ENCODE measurements at regions not wholly inside any gene's neighbourhood (a gene's known extent, or its start where the extent isn't known, plus 50 kb on each side); places are given as distances from the start of the nearest gene placed in this dataset.
"Not testable (repeated sequence)": the region's sequence is repeated elsewhere in the genome, so short reads cannot be mapped to it uniquely, and the experiment has no call there.

- no peak for DNase-seq (ENCODE audit: low spot score)
Observed at GRCh38 chr6:97687916-97688315, 404.9 kb upstream of the MMS22L start.

- DNase-seq (ENCODE audit: low spot score): no peak
Observed at GRCh38 chr6:97689078-97689754, 406.2 kb upstream of the MMS22L start.

GRCh38 chr6:97697456-97697855 is 414.4 kb upstream of the MMS22L start:
- DNase-seq (ENCODE audit: low spot score): no peak

- DNase-seq (ENCODE audit: low spot score): no peak
Observed at GRCh38 chr6:97701801-97702200, 418.8 kb upstream of the MMS22L start.

- no peak for DNase-seq (ENCODE audit: low spot score)
Observed at GRCh38 chr6:97702248-97702647, 419.2 kb upstream of the MMS22L start.

- DNase-seq (ENCODE audit: low spot score): no peak
Observed at GRCh38 chr6:97703661-97704060, 420.6 kb upstream of the MMS22L start.

GRCh38 chr6:97705568-97705967 is 422.6 kb upstream of the MMS22L start:
- DNase-seq (ENCODE audit: low spot score): no peak

GRCh38 chr6:97712751-97713150 is 429.7 kb upstream of the MMS22L start:
- DNase-seq (ENCODE audit: low spot score): no peak

GRCh38 chr6:97714772-97715171 is 431.8 kb upstream of the MMS22L start:
- no peak for DNase-seq (ENCODE audit: low spot score)

GRCh38 chr6:97717086-97717485 is 434.1 kb upstream of the MMS22L start:
- no peak for DNase-seq (ENCODE audit: low spot score)

GRCh38 chr6:97726378-97726777 is 443.4 kb upstream of the MMS22L start:
- no peak for DNase-seq (ENCODE audit: low spot score)

GRCh38 chr6:97732045-97732444 is 449.0 kb upstream of the MMS22L start:
- DNase-seq (ENCODE audit: low spot score): no peak

GRCh38 chr6:97757575-97757974 is 474.6 kb upstream of the MMS22L start:
- DNase-seq (ENCODE audit: low spot score): no peak

- no peak for DNase-seq (ENCODE audit: low spot score)
Observed at GRCh38 chr6:97765461-97765860, 482.4 kb upstream of the MMS22L start.

- no peak for DNase-seq (ENCODE audit: low spot score)
Observed at GRCh38 chr6:97771372-97771771, 488.4 kb upstream of the MMS22L start.

GRCh38 chr6:97775012-97775411 is 492.0 kb upstream of the MMS22L start:
- DNase-seq (ENCODE audit: low spot score): no peak

GRCh38 chr6:97778290-97779038 is 495.4 kb upstream of the MMS22L start:
- no peak for DNase-seq (ENCODE audit: low spot score)

GRCh38 chr6:97779039-97779766 is 496.2 kb upstream of the MMS22L start:
- not testable (repeated sequence) for DNase-seq (ENCODE audit: low spot score)

- no peak for DNase-seq (ENCODE audit: low spot score)
Observed at GRCh38 chr6:97790926-97791590, 508.0 kb upstream of the MMS22L start.

- DNase-seq (ENCODE audit: low spot score): no peak
Observed at GRCh38 chr6:97805596-97805995, 522.6 kb upstream of the MMS22L start.

- DNase-seq (ENCODE audit: low spot score): no peak
Observed at GRCh38 chr6:97812940-97813339, 529.9 kb upstream of the MMS22L start.

- DNase-seq (ENCODE audit: low spot score): no peak
Observed at GRCh38 chr6:97813889-97814567, 531.0 kb upstream of the MMS22L start.

Data from CD4-positive, alpha-beta T cell treated with Interleukin-15 for 4 hours (primary cell).